HL-60 (cell line): ENCODE measurements at regions not wholly inside any gene's neighbourhood (a gene's known extent, or its start where the extent isn't known, plus 50 kb on each side); places are given as distances from the start of the nearest gene placed in this dataset.

Experiments used
- TF ChIP-seq, protein P1 (sequence below): IDR thresholded peaks from 2 replicates; pipeline ENCODE4 v1.6.1; 2012; ENCODE audit warnings: low read depth; ENCODE audit not compliant: insufficient replicate concordance
- TF ChIP-seq, protein P2 (sequence below): IDR thresholded peaks from one replicate; pipeline ENCODE4 v1.5.1; 2011; ENCODE audit warnings: low read length, control low read depth, inconsistent platforms; ENCODE audit not compliant: insufficient read depth

DNA sequence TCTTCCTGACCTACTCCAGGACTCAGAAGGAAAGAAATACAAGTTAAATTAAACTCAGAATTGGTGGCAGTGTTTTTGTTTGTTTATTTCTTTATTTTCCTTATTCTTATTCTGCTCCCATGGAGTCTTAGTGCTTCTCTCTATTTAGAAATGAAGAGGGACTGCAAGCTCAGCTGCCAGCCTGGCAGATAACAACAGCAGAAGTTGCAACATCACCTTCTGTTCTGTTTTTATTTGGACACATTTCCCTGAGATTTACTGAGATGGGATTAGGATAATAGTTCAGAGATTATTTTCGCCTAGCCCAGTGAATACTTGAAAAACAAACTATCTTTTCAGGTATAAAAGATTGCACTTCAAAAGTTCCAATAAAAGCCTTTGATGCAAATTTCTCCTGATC, 70.4 kb upstream of the DTNA start:
- TF ChIP-seq, protein P1, sequence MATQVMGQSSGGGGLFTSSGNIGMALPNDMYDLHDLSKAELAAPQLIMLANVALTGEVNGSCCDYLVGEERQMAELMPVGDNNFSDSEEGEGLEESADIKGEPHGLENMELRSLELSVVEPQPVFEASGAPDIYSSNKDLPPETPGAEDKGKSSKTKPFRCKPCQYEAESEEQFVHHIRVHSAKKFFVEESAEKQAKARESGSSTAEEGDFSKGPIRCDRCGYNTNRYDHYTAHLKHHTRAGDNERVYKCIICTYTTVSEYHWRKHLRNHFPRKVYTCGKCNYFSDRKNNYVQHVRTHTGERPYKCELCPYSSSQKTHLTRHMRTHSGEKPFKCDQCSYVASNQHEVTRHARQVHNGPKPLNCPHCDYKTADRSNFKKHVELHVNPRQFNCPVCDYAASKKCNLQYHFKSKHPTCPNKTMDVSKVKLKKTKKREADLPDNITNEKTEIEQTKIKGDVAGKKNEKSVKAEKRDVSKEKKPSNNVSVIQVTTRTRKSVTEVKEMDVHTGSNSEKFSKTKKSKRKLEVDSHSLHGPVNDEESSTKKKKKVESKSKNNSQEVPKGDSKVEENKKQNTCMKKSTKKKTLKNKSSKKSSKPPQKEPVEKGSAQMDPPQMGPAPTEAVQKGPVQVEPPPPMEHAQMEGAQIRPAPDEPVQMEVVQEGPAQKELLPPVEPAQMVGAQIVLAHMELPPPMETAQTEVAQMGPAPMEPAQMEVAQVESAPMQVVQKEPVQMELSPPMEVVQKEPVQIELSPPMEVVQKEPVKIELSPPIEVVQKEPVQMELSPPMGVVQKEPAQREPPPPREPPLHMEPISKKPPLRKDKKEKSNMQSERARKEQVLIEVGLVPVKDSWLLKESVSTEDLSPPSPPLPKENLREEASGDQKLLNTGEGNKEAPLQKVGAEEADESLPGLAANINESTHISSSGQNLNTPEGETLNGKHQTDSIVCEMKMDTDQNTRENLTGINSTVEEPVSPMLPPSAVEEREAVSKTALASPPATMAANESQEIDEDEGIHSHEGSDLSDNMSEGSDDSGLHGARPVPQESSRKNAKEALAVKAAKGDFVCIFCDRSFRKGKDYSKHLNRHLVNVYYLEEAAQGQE = no peak
- TF ChIP-seq, protein P2, sequence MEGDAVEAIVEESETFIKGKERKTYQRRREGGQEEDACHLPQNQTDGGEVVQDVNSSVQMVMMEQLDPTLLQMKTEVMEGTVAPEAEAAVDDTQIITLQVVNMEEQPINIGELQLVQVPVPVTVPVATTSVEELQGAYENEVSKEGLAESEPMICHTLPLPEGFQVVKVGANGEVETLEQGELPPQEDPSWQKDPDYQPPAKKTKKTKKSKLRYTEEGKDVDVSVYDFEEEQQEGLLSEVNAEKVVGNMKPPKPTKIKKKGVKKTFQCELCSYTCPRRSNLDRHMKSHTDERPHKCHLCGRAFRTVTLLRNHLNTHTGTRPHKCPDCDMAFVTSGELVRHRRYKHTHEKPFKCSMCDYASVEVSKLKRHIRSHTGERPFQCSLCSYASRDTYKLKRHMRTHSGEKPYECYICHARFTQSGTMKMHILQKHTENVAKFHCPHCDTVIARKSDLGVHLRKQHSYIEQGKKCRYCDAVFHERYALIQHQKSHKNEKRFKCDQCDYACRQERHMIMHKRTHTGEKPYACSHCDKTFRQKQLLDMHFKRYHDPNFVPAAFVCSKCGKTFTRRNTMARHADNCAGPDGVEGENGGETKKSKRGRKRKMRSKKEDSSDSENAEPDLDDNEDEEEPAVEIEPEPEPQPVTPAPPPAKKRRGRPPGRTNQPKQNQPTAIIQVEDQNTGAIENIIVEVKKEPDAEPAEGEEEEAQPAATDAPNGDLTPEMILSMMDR = no peak
